Activated naive CD8-positive, alpha-beta T cell treated with anti-CD3 and anti-CD28 coated beads, Interleukin-2, amount 10 ng/mL, durations not matched to agents 7 days and 5 days (primary cell): ENCODE measurements at regions not wholly inside any gene's neighbourhood (a gene's known extent, or its start where the extent isn't known, plus 50 kb on each side); places are given as distances from the start of the nearest gene placed in this dataset.

Experiments
- ATAC-seq: fragments of 150-1000 bp; cut with Tn5 transposase; one replicate; pipeline ENCODE4 v1.10.0; 2021; ENCODE audit warnings: low read depth, moderate library complexity
- POLR2A ChIA-PET: fragments of 350-600 bp; sonication (Branson Sonifier 250); formaldehyde crosslinking; loops from one replicate; lab custom pipeline; 2021; ENCODE audit warnings: antibody characterized with exemption; lab: Charles Lee
- DNase-seq: peaks from one replicate; pipeline ENCODE4 v3.0.0; 2021
- H3K27ac Mint-ChIP-seq: one replicate; pipeline ENCODE4 v1.8.0; 2022; ENCODE audit warnings: mild to moderate bottlenecking, mixed read lengths
- H3K27me3 Mint-ChIP-seq: one replicate; pipeline ENCODE4 v1.8.0; 2022; ENCODE audit warnings: mild to moderate bottlenecking, moderate library complexity, mixed read lengths
- H3K36me3 Mint-ChIP-seq: one replicate; pipeline ENCODE4 v1.8.0; 2021; ENCODE audit warnings: mild to moderate bottlenecking, mixed read lengths
- H3K4me1 Mint-ChIP-seq: one replicate; pipeline ENCODE4 v1.8.0; 2021; ENCODE audit warnings: mixed read lengths
- H3K4me3 Mint-ChIP-seq: one replicate; pipeline ENCODE4 v1.8.0; 2022; ENCODE audit warnings: mild to moderate bottlenecking, moderate library complexity, mixed read lengths
- H3K9me3 Mint-ChIP-seq: one replicate; pipeline ENCODE4 v1.8.0; 2021; ENCODE audit warnings: mixed read lengths

- H3K36me3 Mint-ChIP-seq: no peaks in the 10 kb centered on the region
- no peak overlapping the region for H3K27ac Mint-ChIP-seq
- DNase-seq (no peak), ATAC-seq (no peak)
- H3K9me3 Mint-ChIP-seq: no peaks in the 10 kb centered on the region
- H3K4me1 Mint-ChIP-seq: no peaks in the 10 kb centered on the region
- POLR2A ChIA-PET: no interaction called here
- H3K4me3 Mint-ChIP-seq: no peak overlapping the region
- H3K27me3 Mint-ChIP-seq: peaks cover 1% of the 10 kb centered on the region
These were observed 156.5 kb upstream of the ZNF507 start for GRCh38 chr19:32188921-32189320.

DNA sequence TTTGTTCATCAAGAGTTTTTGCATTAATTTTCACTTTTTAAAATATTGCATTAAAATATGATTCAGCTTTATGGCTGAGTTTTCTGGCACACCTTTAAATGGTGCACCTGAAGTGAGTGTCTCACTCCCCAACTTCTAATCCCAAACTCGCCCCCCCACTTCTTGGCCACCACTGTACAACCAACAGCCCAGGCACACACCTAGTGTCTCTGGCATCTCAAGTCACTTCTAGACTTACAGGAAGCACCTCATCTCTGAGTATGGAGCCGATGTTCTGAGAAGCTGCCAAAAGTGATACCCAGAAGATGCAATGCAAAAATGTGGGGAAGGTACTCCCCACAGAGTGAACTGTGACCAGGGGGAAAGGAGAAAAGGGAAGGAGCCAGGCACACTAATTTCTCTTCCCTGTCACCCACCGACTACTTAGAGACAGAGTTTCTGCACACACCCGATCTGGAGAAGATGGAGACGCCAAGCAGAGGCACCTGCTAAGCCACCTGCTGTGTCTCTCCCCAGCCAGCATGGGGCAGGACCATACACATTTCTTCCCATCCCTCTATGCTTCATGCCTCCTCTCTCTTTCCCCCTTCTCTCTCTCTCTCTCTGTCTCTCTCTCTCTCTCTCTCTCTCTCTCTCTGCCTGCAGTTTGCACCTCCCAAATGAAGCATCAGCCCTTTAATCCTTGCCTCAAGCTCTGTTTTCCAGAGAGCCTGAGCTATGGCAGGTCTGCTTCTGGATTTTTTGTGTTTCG, 155.3 kb upstream of the ZNF507 start:
- Mint-ChIP-seq H3K36me3 (no peaks in the 10 kb centered on the region), H3K4me3 (no peak overlapping the region), H3K27ac (no peak overlapping the region), H3K9me3 (no peaks in the 10 kb centered on the region), H3K27me3 (peaks cover 1% of the 10 kb centered on the region), H3K4me1 (no peaks in the 10 kb centered on the region)
- POLR2A ChIA-PET: no interaction called here
- ATAC-seq (no peak), DNase-seq (no peak)

DNA sequence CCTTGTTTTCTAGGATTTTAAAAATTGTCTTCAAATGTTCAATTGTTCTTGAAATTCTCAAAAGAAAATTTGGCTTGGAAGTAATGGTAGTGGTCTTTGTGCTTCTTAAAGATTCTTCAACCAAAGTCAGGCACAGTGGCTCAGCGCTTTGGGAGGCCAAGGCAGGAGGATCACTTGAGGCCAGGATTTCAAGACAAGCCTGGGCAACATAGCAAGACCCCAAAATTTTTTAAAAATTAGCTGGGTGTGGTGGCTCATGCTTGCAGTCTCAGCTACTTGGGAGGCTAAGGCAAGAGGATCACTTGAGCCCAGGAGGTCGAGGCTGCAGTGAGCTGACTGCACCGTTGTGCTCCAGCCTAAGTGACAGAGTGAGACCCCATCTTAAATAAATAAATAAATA, 153.5 kb upstream of the ZNF507 start:
- peaks cover 1% of the 10 kb centered on the region for H3K27me3 Mint-ChIP-seq
- ATAC-seq: no peak
- H3K36me3 Mint-ChIP-seq: no peaks in the 10 kb centered on the region
- POLR2A ChIA-PET: no interaction called here
- no peak overlapping the region for H3K4me3 Mint-ChIP-seq
- no peak for DNase-seq
- H3K4me1 Mint-ChIP-seq: no peaks in the 10 kb centered on the region
- H3K27ac Mint-ChIP-seq: no peak overlapping the region
- H3K9me3 Mint-ChIP-seq: no peaks in the 10 kb centered on the region

DNA sequence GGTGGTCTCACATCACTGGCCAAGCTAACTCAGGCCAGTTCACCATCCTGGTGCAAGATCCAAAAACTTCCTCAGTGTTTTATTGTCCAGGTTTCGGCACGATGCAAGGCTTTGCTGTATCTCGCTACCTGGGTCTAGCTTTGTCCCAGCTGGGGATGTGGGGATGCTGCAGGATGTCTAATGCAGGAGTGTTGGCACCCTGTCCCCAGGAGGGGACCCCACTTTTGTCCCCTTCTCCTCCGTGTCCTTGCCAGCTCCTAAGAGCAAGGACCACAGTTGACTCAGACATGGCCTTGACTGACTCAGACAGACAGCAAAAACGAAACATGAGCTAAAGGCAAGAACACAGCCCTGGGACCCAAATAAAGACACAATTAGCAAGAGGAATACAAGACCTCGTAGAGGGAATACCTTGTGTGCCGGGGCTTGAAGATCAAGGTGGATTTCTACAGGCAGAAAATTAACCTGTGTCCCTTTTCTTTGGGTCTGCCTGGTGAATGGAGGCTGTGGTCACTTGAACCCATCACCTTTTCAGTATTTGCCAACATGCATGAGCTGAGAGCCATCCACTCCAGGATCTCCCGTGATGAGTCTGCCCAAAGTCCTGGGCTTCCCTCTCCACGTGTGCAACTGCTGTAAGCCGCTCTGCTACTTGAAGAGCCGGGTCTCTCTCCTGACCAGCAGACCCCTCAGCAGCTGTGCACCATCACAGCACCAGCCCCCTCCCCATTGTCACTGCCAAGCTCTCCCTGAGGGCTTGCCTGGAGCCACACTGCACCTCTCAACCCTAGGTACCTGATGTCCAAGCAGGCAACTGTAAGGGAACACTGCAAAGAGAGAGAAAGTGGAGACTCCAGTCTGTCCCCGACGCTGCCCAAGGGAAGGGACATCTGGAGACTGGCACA, 149.5 kb upstream of the ZNF507 start:
- peaks cover under 1% of the 10 kb centered on the region for H3K4me1 Mint-ChIP-seq
- H3K36me3 Mint-ChIP-seq: no peaks in the 10 kb centered on the region
- no peaks in the 10 kb centered on the region for H3K9me3 Mint-ChIP-seq
- no peak overlapping the region for H3K27ac Mint-ChIP-seq
- DNase-seq (no peak), ATAC-seq (no peak)
- POLR2A ChIA-PET: interaction anchor here (0.6 kb wide), 1 partner anchor 421 kb away, joined by 3 read pairs; no protein-coding TSS in a partner anchor
- no peak overlapping the region for H3K4me3 Mint-ChIP-seq
- peaks cover 3% of the 10 kb centered on the region for H3K27me3 Mint-ChIP-seq

DNA sequence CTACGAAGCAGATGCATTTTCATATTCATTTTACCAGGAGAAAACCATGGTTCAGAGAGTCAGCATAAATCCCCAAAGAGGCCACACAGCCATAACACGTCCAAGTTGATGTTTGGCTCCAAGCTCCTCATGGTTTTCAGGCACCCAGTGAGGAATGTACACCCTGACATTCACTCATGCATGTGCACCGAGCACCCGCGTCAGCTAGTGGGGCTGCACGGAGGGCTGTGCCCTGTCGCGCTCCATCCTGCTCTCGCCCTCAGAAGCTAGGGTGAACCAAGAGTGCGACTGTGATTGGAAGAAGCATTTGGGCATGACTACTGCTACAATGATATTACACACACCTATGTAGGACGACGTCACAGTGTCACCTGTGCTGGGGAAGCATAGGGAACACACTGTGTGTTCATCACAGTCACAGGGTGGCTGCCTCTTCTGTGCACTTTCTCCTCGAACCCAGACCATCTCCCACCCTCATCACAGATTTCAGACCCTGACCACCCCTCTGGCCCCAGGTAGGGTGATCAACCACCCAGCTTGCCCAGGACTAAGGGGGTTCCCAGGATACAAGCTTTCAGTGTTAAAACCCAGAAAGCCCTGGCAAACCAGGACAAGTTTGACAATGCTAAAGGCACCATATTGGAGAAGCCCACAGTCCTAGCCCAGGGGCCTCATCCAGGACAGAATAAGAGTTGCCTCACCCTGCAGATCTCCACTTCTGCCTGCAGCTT, 148.6 kb upstream of the ZNF507 start:
- Mint-ChIP-seq H3K27ac (no peak overlapping the region), H3K4me3 (no peak overlapping the region), H3K27me3 (peaks cover 5% of the 10 kb centered on the region), H3K4me1 (peaks cover 7% of the 10 kb centered on the region), H3K9me3 (no peaks in the 10 kb centered on the region), H3K36me3 (no peaks in the 10 kb centered on the region)
- no peak for ATAC-seq
- POLR2A ChIA-PET: no interaction called here
- DNase-seq: no peak

DNA sequence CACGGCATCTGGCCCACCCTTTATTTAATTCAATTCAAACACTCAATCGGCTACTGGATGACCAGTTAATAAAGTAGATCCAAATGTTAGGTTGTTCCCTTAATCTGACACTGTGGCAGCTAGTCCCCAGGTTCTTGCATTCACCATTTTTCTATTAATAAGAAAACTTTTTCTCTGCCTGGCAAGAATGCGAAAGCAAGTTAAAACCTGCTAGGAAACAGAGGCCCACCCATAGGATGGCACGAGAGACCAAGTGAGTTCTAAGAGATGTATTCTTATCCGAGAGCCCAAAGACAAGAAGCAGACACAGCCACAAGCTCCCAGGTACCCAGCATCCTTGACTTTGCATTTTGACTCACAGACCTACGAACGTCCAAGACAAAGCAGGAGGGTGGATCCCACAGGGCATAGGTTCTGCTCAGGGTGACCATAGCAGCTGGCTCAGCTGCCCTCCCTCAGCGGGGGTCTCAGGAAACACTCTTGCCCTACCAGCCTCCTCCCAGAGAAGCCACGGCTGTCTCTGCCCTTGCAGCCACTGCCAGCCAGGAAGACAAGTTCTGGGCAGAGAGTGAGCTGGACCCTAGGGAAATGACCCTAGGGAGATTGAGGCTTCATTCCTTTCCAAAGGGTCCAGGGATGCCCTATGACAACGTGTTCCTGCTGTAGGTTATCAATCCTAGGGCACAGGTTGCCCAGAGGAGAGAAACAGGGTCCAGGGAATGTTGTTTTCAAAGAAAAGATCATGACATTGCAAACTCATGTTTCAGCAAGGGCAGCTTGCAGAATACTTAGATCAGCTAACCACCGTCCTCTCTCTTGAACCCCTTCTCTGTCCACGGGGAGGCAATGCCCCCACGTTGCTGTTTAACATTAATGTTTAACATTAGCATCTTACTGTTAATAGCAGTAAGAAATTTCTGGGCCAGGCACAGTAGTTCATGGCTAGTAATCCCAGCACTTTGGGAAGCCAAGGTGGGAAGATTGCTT, 147.2 kb upstream of the ZNF507 start:
- POLR2A ChIA-PET: no interaction called here
- Mint-ChIP-seq H3K27me3 (peaks cover 5% of the 10 kb centered on the region), H3K4me3 (no peak overlapping the region)

DNA sequence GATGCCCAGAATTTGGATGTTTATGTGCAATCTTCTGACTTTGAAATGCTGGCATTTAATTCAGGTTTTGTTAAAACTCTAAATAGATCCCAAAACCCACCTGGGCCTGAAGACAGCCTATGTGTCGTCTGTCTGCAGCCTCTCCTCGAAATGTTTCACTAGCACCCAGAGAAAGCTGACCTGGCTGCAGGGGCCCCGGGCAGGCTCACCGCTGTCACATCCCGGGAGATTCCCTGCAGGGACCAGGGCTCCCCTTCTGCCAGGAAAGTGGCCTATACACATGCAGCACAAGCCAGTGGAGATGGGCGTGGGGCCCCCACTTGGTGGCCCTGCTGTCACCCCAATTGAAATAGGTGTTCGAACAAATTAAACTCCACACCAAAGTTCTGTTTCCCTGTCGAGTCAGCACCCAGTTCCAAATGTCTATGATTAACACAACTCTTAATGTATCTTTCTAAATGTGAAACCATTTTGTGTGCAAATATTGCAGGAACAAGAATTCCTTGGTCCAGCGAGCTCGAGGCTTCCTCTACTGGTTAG, 145.8 kb upstream of the ZNF507 start:
- Mint-ChIP-seq H3K4me3 (no peak overlapping the region), H3K36me3 (no peaks in the 10 kb centered on the region), H3K9me3 (no peaks in the 10 kb centered on the region), H3K27ac (no peak overlapping the region), H3K27me3 (peaks cover 5% of the 10 kb centered on the region), H3K4me1 (peaks cover 8% of the 10 kb centered on the region)
- no peak for DNase-seq
- no peak for ATAC-seq
- POLR2A ChIA-PET: no interaction called here

More for the DNA sequence above, 147.2 kb upstream of the ZNF507 start:
- Mint-ChIP-seq H3K9me3 (no peaks in the 10 kb centered on the region), H3K4me1 (peaks cover 8% of the 10 kb centered on the region), H3K36me3 (no peaks in the 10 kb centered on the region), H3K27ac (no peak overlapping the region)
- ATAC-seq: no peak
- no peak for DNase-seq

GRCh38 chr19:32200312-32201038, 144.9 kb upstream of the ZNF507 start:
- Mint-ChIP-seq H3K36me3 (no peaks in the 10 kb centered on the region), H3K4me1 (peaks cover 8% of the 10 kb centered on the region), H3K9me3 (no peaks in the 10 kb centered on the region), H3K4me3 (no peak overlapping the region), H3K27ac (no peak overlapping the region), H3K27me3 (peaks cover 5% of the 10 kb centered on the region)
- ATAC-seq: no peak
- POLR2A ChIA-PET: no interaction called here
- no peak for DNase-seq

- peaks cover 5% of the 10 kb centered on the region for H3K27me3 Mint-ChIP-seq
- no peaks in the 10 kb centered on the region for H3K36me3 Mint-ChIP-seq
- H3K9me3 Mint-ChIP-seq: no peaks in the 10 kb centered on the region
- ATAC-seq (no peak), DNase-seq (no peak)
- POLR2A ChIA-PET: no interaction called here
- H3K27ac Mint-ChIP-seq: no peak overlapping the region
- no peak overlapping the region for H3K4me3 Mint-ChIP-seq
- peaks cover 8% of the 10 kb centered on the region for H3K4me1 Mint-ChIP-seq
These were observed 144.2 kb upstream of the ZNF507 start for GRCh38 chr19:32201211-32201610.

GRCh38 chr19:32201636-32202051, 143.8 kb upstream of the ZNF507 start:
- Mint-ChIP-seq H3K36me3 (no peaks in the 10 kb centered on the region), H3K9me3 (no peaks in the 10 kb centered on the region), H3K27ac (peak overlapping the region; percentile 61), H3K4me1 (peaks cover 8% of the 10 kb centered on the region), H3K4me3 (no peak overlapping the region), H3K27me3 (peaks cover 5% of the 10 kb centered on the region)
- POLR2A ChIA-PET: no interaction called here
- DNase-seq (peak; percentile 31), ATAC-seq (peak; percentile 66)

- Mint-ChIP-seq H3K4me1 (peaks cover 8% of the 10 kb centered on the region), H3K4me3 (no peak overlapping the region), H3K9me3 (no peaks in the 10 kb centered on the region), H3K36me3 (no peaks in the 10 kb centered on the region), H3K27ac (no peak overlapping the region), H3K27me3 (peaks cover 5% of the 10 kb centered on the region)
- POLR2A ChIA-PET: no interaction called here
- ATAC-seq (no peak), DNase-seq (no peak)
These were observed 143.2 kb upstream of the ZNF507 start for GRCh38 chr19:32202244-32202643.

- H3K4me3 Mint-ChIP-seq: no peak overlapping the region
- H3K27me3 Mint-ChIP-seq: peaks cover 4% of the 10 kb centered on the region
- ATAC-seq (no peak), DNase-seq (no peak)
- peaks cover 8% of the 10 kb centered on the region for H3K4me1 Mint-ChIP-seq
- H3K36me3 Mint-ChIP-seq: no peaks in the 10 kb centered on the region
- H3K9me3 Mint-ChIP-seq: no peaks in the 10 kb centered on the region
- no peak overlapping the region for H3K27ac Mint-ChIP-seq
- POLR2A ChIA-PET: no interaction called here
These were observed 142.2 kb upstream of the ZNF507 start for GRCh38 chr19:32203161-32203560.
